Dermis blood vessel endothelial cell (primary cell): ENCODE measurements at regions not wholly inside any gene's neighbourhood (a gene's known extent, or its start where the extent isn't known, plus 50 kb on each side); places are given as distances from the start of the nearest gene placed in this dataset.
A peak's percentile ranks its signal among the peaks of the same experiment; 100 is the strongest.
"Not testable (repeated sequence)": the region's sequence is repeated elsewhere in the genome, so short reads cannot be mapped to it uniquely, and the experiment has no call there.

Experiments
- DNase-seq: peaks from one replicate; pipeline ENCODE4 v3.0.0; 2010

DNA sequence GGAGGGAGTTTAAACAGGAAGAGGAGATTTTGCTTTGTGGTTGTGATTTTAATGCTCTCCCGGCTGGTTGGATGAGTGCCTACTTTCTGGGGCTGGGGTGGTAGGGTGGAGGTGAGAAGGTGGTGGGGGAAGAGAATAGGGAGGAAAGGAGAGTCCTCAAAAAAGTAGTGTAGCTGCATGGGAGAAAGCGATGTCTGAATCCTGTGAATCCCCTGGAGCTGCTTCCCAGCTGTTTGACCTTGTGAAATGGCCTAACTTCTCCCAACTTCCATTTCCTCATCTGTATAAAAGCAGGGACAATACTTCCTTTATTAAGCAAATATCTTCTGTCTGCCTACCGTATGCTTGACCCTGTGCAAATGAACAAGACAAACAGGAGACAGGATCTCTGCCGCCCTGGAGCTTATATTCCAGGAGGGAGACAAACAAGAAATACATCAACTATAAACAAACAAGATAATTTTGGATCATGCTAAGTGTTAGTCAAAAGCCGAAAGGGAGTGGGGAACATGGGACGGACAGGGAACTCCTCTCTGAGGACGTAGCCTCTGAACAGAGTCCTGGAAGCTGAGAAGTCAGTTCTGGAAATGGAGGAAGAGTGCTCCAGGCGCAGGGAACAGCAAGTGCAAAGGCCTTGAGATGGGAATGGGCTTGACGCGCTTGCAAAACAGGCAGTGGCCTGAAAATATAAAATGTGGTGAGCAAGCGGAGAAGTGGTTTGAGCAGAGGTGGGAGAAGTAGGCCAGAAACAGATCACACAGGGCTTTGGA, 103.5 kb downstream of the SPRY4 start:
- DNase-seq: peak; percentile 15

DNA sequence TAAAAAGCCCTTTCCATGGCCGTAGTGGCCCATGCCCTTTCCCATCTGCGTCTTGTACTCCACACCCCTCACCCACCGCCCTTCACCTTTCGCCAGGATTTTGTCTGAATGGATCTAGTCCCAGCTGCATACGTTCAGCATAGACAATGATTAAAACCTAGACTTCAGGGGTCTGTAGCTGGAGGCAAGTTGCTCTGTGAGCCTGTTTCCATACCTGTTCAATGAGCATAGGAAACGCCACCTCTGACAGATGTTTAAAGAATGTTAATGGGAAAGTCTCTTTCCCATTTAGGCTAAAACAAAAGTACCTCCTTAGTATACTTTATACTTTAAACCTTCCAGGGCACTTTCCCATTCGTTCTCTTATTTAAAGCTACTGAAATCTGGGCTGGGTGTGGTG, 105.7 kb downstream of the SPRY4 start:
- DNase-seq: no peak

DNA sequence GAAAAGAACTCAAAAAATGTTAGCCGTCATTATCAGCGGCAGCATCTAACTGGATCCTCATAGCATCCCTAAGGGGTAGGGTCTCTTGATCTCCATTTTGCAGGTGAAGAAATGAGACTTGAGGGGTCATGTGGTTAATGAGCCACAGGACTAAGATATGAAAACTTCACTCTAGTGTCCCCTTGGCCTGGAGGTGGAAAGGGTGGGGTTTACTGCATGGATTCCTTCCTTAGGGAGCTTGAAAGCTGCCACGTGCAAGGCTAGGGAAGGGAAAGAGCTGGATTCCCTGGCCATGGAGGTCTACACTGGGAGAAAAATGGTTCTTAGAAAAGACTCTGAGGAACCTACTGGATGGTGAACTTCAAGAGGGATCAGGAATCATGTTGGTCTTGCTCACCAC, 107.9 kb downstream of the SPRY4 start:
- DNase-seq: no peak

DNA sequence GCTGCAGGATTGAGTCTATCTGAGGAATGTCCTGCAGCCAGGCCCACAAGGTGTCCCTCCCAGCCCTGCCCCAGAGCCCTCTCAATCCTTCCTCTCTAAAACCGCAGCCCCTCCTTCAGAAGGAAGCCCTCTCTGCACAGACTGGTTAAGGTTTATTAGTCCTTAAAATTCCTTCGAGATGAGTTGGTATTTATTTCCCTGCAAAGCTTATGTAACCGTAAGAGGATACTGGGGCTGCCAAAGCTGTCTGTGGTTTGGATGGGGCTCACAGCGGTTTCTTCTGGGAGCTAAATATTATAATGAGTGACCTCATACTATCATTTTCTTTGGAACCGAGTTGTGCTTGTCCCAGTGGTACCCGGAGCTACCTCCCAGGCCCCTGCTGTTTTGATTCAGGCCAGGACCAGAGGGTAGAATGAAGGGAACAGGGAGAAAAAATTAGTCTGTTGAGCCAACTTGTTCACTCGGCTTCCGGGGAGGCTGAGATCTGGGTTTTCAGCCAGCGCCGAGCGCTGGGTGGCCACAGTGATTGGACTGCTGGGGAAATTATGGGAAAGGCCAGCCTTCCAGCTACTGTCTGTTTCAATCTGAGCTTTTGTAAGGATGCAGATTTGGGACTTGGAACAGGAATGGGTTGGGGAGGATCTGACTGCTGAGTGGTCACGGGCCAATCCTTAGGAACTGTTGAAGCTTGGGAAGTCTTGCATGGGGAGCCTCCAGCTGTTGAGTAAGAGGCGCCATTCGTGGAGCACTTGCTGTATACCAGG, 107.5 kb downstream of the NDFIP1 start:
- DNase-seq: peak; percentile 59

DNA sequence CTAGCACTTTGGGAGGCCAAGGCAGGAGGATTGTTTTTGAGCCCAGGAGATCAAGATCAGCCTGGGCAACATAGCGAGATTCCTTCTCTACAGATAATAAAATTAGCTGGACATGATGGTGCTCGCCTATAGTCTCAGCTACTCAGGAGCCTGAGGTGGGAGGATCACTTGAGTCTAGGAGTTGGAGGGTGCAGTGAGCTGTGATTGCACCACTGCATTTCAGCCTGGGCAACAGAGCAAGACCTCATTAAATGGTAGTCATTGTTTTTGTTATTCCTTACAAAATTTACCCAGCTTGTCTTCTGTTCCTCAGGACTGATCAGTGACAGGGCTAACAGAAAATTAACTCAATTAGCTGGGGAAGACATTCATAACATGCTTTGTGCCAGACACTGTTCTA, 104.5 kb downstream of the NDFIP1 start:
- DNase-seq: no peak

DNA sequence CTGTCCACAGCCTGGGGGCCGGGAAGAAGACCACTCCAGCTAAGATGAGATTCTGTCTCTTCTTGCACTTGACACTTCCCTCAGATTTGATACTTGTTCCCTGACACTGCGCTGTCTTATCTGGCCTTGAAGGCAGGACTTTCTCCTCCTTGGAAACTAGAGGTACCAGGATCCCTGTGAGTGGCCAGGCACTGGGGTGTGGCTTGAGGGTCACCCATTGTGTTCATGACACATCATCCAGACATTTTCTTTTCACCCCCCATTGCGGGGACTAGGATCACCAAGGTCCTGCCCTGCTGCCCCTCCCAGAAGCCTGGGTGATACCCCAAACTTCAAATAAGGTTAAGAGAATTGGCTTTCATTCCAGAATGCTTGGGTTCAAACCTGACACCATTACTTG, 103.3 kb downstream of the NDFIP1 start:
- DNase-seq: no peak

DNA sequence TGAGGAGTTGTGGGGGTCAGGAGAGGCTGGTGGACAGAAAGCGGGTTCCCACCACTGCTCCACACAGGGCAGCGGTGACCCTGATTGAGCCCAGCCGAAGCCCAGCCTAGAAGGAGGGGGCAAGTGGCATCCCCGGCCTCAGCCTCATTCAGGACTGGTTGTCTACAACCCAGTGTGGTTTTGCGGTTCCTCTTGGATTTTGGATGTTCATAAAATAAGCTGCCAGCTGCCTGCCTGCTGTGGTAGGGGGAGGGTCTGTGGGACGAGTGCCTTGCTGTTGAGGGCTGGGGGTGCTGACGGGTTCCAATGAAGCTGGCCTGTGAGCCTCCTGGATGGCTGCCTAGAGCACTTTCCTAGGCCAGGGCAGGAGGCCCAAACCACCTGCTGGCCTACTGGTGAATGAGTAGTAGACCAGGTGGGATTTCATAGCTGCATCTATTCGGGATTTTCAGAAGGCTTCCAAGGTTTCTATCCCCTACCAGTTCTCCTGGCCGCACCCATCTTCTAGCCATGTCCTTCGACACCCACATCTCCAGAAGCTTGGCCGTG, 102.4 kb downstream of the NDFIP1 start:
- no peak for DNase-seq

DNA sequence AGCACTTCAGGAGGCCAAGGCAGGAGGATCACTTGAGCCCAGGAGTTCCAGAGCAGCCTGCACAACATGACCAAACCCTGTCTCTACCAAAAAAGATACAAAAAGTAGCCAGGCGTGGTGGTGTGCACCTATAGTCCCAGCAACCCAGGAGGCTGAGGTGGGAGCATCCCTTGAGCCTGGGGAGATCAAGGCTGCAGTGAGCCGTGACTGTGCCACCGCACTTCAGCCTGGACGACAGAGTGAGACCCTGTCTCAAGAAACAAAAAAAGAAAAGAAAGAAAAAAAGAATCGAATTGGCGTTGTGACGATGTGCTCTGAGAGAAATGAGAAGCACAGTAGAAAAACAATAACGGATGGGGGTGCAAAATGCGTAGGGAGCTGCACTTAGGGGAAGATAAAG, 101.4 kb downstream of the NDFIP1 start:
- no peak for DNase-seq

DNA sequence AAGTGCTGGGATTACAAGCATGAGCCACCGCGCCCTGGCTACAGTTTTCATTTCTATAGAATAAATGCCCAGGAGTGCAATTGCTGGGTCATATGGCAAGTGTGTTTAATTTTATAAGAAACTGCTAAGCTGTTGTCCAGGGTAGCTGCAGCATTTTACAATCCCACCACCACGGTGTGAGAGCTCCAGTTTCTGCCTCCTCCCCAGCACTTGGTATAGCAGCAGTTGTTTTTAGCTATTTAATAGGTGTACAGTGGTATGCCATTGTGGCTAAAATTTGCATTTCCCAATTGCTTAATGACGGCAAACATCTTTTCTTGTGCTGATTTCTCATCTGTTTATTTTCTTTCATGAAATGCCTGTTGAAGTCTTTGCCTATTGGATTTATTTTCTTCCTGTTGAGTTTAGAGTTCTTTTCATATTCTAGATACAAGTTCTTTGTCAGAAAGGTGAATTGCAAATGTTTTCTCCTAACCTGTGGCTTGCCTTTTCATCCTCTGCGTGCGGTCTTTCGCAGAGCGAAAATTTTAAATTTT, 100.3 kb downstream of the NDFIP1 start:
- DNase-seq: no peak

DNA sequence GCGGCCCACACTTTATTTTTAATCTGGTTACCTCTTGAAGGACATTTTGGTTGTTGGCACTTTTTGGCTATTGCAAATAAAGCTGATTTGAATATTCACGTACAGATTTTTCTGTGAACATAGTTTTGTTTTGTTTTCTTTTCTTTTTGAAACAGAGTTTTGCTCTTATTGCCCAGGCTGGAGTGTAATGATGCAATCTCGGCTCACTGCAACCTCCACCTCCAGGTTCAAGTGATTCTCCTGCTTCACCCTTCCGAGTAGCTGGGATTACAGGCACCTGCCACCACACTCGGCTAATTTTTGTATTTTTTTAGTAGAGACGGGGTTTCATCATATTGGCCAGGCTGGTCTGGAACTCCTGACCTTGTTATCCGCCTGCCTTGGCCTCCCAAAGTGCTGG, 99.7 kb downstream of the NDFIP1 start:
- not testable (repeated sequence) for DNase-seq

DNA sequence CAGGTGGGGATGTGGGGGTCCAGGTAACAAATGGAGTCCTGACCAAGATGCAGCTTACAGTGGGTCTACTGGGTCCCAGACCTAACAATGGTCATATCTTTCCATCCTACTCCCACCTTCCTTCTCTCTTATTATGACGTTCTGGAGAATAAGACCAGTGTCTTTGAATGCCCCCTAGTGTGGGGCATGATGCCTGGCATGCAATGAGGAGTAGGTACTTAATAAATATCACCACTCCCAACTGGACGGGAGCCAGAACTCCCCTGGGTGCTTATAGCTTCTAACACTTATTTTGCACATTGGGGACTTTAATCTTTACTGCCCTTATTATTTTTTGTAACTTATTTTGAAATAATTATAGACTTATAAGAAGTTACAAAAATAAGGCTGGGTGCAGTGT, 98.2 kb downstream of the NDFIP1 start:
- DNase-seq: peak; percentile 41

DNA sequence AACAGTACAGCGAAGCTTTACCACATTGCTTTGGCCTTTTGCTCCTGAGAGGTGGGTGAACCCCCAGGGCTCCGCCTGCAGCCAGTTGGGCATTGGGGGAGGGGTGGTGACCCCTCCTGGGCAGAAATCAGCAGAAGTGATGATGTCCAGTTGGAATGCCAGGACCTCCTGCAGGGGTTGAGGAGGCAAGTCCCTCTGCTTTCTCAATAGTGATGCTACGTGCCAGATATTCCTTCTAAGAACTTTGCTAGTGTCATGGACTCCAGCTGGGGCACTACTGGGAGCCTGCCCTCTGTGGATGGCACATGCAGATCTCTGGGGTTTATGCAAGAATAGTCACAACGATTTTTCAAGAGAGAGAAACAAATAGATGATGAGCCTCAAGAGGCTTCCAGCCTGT, 95.6 kb downstream of the NDFIP1 start:
- no peak for DNase-seq
